ENCODE measurements at regions not wholly inside any gene's neighbourhood (a gene's known extent, or its start where the extent isn't known, plus 50 kb on each side); places are given as distances from the start of the nearest gene placed in this dataset.

GRCh38 chr13:78339927-78340326, 263.4 kb downstream of the POU4F1 start:
- no peak for TF ChIP-seq POLR2A (IDR thresholded peaks at IDR 0.05)
- no peak for TF ChIP-seq CTCF (IDR thresholded peaks at IDR 0.05)

All from gastroesophageal sphincter (tissue), 3 donors.